ENCODE measurements at regions not wholly inside any gene's neighbourhood (a gene's known extent, or its start where the extent isn't known, plus 50 kb on each side); places are given as distances from the start of the nearest gene placed in this dataset.
"Not testable (repeated sequence)": the region's sequence is repeated elsewhere in the genome, so short reads cannot be mapped to it uniquely, and the experiment has no call there.

- DNase-seq (ENCODE audit: extremely low spot score, insufficient read length, low read depth) (no peak), FAIRE-seq (no peak)
These were observed 112.3 kb upstream of the BANK1 start for GRCh38 chr4:101678180-101678579.

GRCh38 chr4:101670897-101671296 is 119.6 kb upstream of the BANK1 start:
- no peak for DNase-seq (ENCODE audit: extremely low spot score, insufficient read length, low read depth)
- FAIRE-seq = no peak

DNA sequence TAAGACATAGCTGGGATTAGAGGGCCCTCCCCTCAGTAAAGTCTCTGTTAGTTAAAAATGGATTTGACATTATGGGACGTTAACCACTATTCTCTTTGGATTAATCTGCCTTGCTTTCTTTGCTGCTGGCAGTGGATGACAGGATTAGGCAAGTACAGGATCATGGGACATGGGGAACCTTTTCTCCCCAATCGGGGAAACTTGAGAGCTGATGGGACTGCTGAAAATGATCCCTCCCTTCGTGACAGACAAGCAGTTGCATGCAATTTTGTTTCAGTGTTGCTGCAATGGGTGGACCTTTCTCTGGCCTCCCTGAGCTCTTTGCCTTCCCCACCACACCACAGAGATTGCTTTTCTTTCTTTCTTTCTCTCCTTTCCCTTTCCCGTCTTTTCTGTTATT is 120.2 kb upstream of the BANK1 start:
- FAIRE-seq = no peak
- DNase-seq (ENCODE audit: extremely low spot score, insufficient read length, low read depth) = no peak

- FAIRE-seq (no peak), DNase-seq (ENCODE audit: extremely low spot score, insufficient read length, low read depth) (no peak)
These were observed 120.7 kb upstream of the BANK1 start for GRCh38 chr4:101669832-101670188.

- DNase-seq (ENCODE audit: extremely low spot score, insufficient read length, low read depth) = no peak
These were observed 121.2 kb upstream of the BANK1 start for GRCh38 chr4:101669138-101669831.

DNA sequence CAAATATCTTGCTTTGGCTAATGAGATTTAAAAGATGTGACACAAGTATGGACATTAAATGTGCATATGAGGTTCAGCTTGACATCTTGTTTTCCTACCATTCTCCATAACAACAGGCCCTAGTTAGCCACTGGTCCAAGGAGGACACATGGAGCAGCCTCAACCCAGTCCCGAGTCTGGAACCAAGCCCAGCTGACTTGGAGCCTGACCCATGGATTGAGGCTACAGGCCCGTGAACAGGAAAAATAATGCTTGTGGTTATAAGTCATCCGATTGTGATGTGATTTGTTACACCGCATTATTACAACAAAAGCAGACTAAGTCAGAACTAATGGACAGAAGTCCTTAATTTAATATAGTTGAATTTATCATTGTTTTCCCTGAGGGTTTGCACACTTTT is 123.2 kb upstream of the BANK1 start:
- DNase-seq (ENCODE audit: extremely low spot score, insufficient read length, low read depth) (no peak), FAIRE-seq (no peak)

More at GRCh38 chr4:101669138-101669831, 121.2 kb upstream of the BANK1 start:
- no peak for FAIRE-seq

- FAIRE-seq (no peak), DNase-seq (ENCODE audit: extremely low spot score, insufficient read length, low read depth) (no peak)
These were observed 129.9 kb upstream of the BANK1 start for GRCh38 chr4:101660607-101661006.

DNA sequence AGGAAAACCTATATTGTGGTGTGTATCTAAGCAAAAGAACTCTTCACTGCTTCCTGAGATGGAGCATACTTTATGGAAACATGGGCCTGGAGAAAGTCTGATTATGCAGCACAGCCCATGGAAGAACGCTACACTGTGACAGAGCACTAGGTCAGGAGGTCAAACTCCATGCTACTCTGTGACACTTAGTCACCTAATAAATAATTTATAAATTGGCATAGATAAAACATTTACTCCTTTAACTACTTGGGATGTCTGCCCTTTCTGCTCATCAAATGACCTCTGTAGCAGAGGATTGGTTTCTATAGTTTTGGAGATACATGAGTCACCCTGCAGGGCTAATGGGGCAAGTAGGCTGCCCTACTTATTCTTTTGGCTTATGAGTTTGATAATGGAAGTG is 134.7 kb upstream of the BANK1 start:
- no peak for FAIRE-seq

DNA sequence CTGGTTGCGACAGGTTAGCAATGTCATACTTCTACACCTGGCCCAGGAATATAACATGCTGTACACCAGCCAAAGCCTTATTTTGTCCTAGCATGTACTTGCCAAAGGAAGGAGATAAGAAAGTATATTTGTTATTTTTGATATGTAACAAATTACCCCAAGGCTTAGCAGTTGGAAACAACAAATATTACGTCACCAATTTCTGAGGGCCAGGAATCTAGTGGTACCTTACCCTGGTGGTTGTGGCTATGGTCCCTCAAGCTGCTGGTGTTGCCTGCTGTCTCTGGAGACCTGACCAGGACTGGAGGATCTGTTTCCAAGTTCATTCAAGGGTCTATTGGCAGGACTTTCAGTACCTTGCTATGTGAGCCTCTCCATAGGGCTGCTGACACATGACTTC is 135.5 kb upstream of the BANK1 start:
- no peak for DNase-seq (ENCODE audit: extremely low spot score, insufficient read length, low read depth)
- no peak for FAIRE-seq

More for the DNA sequence above, 134.7 kb upstream of the BANK1 start:
- no peak for DNase-seq (ENCODE audit: extremely low spot score, insufficient read length, low read depth)

GRCh38 chr4:101651778-101652177 is 138.8 kb upstream of the BANK1 start:
- FAIRE-seq (no peak), DNase-seq (ENCODE audit: extremely low spot score, insufficient read length, low read depth) (no peak)

- FAIRE-seq (no peak), DNase-seq (ENCODE audit: extremely low spot score, insufficient read length, low read depth) (no peak)
These were observed 140.6 kb upstream of the BANK1 start for GRCh38 chr4:101649790-101650515.

- FAIRE-seq = no peak
These were observed 142.9 kb upstream of the BANK1 start for GRCh38 chr4:101647710-101648034.

DNA sequence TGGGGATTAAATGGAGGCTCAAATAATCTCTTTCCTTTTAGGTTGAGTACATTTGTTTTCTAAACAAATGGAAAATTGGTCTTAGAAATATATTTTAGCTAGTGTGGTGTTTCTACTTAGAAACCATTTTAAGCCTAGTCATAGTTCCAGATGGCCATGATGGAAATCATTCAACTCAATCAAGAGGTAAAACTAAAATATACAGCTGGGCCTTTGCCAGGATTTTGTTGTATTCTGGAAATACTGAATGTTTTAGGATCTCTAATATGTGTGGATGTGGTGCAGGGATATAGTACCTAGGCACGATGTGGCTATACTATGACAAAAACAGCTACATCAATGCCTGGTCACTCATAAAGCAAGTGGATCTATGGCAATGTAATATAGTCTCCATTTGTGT is 146.0 kb upstream of the BANK1 start:
- DNase-seq (ENCODE audit: extremely low spot score, insufficient read length, low read depth) (no peak), FAIRE-seq (no peak)

More at GRCh38 chr4:101647710-101648034, 142.9 kb upstream of the BANK1 start:
- DNase-seq (ENCODE audit: extremely low spot score, insufficient read length, low read depth) = no peak

DNA sequence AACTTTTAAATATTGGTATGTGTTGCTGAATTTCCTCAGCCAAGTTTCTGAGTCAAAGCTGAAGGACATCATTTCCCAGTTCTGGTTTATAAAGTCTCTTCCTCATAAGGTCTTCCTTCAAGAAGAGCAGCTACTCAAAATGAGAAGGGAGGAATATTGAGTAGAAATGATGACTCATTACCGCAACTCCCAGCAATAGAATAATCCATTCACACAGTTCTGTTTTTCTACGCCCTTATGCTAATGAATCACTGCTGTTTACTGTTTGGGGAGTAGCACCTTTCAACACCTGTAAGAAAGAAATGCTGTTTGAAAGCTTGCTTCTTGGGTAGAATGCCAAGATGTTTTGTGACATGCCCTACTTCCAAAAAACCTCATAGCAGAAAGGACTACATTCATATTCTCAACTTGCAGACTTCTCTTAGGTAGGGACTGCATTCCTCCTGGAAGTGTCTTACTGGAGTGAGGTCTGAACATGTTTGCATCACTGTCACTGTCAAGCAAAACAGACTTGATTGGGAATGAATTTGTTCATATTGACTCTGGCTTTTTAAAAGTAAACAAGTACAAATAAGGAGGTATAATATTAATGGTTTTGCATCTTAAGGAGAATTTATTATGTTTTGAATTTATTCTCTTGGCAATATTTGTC is 147.2 kb upstream of the BANK1 start:
- FAIRE-seq = no peak
- no peak for DNase-seq (ENCODE audit: extremely low spot score, insufficient read length, low read depth)

DNA sequence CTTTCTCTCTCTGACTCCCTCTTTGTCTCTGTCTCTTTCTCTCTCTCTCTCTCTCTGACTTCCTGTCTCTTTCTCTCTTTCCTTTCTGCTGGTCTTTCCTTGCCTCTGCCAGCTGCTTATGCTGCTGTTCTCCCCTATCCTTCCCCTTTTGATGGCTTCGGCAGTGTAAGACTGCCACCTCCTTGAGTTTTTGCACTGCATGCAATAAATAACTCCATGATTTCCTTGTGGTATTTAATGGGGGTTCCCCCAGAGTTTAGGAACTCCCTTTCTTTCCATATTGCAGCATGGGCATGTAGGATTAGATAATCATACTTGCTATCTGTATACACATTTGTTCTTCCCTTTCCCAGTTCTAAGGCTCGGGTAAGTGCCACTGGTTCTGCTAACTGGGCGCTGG is 157.8 kb upstream of the BANK1 start:
- FAIRE-seq; DNase-seq (ENCODE audit: extremely low spot score, insufficient read length, low read depth): not testable (repeated sequence)

DNA sequence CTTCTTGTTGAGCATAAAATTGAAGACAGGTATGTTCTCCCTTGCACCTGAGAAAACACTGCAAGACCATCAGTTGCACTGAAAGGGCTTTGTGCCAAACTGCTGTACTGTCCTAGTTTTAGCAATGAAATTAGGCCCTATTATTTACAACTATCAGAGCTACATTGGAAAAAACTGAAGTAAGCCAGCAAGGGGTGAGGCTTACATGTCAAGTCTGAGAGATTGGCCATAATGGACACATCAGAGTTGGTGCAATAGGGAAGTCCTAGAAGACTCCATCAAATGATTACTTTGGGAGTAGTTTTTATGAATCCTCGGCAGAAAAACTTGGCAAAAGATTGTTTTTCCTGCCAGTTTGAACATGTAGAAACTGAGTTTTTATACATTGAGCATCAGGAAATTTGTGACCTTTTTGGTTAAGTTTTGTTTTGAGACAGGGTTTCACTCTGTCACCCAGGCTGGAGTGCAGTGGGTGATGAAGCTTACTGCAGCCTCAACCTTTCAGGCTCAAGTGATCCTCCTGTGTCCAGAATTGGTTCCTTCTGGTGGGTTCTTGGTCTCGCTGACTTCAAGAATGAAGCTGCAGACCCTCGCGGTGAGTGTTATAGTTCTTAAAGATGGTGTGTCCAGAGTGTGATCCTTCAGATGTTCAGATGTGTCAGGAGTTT is 160.1 kb upstream of the BANK1 start:
- no peak for FAIRE-seq
- DNase-seq (ENCODE audit: extremely low spot score, insufficient read length, low read depth) = no peak

DNA sequence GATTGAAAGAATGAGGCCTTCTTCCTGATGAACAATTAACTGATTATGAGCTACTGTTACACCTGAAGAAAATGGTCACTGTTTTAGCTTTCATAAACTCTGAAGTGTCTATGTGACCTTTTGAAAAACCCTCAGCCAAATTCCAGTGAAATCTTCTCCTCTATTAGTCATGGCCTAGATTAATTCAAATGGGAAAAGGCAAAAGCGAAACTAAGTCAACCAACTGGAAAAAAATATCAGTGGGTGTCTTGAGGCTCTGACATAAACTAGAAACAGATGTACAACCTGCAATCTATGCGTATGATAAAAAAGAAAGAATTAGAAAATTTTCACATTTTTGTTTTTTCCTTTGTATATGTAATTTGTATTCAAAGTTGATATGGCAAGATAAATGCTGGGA is 169.4 kb upstream of the BANK1 start:
- no peak for FAIRE-seq
- no peak for DNase-seq (ENCODE audit: extremely low spot score, insufficient read length, low read depth)

GRCh38 chr4:101615652-101616051 is 174.9 kb upstream of the BANK1 start:
- DNase-seq (ENCODE audit: extremely low spot score, insufficient read length, low read depth) = no peak

GRCh38 chr4:101606989-101607388 is 183.5 kb upstream of the BANK1 start:
- DNase-seq (ENCODE audit: extremely low spot score, insufficient read length, low read depth); FAIRE-seq: not testable (repeated sequence)

More at GRCh38 chr4:101615652-101616051, 174.9 kb upstream of the BANK1 start:
- FAIRE-seq = no peak

DNA sequence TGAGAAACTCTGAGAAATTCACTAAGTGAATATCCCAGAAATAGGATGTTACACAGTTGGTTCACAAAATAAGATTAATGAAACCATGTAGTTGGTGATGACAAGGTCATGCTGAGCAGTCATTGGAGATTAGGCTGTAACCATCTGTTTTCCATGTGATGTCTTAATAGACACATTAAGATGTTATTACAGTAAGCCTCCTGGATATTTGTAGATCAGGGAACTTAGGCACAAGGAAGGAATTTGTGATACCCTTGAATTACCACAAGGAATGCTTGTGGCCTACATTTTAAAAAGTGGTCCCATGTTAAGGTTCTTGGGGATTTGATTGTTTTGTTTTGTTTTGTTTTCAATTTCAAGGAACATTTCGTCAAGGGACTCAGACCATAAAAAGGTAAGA is 185.6 kb upstream of the BANK1 start:
- no peak for FAIRE-seq
- no peak for DNase-seq (ENCODE audit: extremely low spot score, insufficient read length, low read depth)

DNA sequence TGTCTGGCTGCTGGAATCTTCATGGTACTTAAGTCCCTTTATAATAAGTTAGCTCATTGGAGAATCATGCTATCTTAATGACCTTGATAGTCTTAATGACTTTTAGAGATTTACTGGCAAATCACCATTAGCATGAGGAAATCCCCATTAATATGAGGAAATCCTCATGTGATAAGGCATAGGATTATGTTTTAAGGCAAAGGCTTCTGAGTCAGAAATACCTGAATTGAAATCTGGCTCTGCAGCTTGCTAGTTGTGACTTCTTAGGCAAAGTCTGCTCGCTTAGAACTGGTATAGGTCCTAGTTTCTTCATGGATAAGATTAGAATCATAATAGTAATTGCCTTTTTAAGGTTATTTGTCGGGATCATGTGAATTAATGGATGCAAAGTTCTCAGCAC is 190.2 kb upstream of the BANK1 start:
- DNase-seq (ENCODE audit: extremely low spot score, insufficient read length, low read depth) (no peak), FAIRE-seq (no peak)
